Inferior parietal cortex (tissue), 1 donor: ENCODE measurements at regions not wholly inside any gene's neighbourhood (a gene's known extent, or its start where the extent isn't known, plus 50 kb on each side); places are given as distances from the start of the nearest gene placed in this dataset.
"Not testable (repeated sequence)": the region's sequence is repeated elsewhere in the genome, so short reads cannot be mapped to it uniquely, and the experiment has no call there.

ENCODE experiments used
- DNase-seq: peaks from one replicate; pipeline ENCODE4 v3.0.0-alpha.2; 2016; ENCODE audit errors: extremely low spot score

DNA sequence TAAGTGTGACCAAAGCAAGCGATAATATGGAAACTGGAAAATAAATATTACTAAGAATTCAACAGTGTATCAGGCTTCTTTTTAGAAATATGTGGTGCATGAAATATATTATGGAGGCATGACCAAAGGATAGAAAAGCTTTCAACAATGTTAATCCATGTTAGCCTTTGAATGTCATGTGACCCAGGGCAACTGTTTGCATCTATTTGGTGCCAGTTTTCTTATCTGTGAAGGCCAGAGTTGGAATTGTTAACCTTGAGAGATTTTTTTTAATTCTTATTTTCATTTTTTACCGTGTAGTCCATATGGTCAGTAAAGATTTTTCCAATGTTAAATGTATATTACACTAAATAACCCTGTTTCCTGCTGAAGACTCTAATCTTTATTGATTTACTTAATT, 411.1 kb downstream of the BCKDHB start:
- DNase-seq = no peak

DNA sequence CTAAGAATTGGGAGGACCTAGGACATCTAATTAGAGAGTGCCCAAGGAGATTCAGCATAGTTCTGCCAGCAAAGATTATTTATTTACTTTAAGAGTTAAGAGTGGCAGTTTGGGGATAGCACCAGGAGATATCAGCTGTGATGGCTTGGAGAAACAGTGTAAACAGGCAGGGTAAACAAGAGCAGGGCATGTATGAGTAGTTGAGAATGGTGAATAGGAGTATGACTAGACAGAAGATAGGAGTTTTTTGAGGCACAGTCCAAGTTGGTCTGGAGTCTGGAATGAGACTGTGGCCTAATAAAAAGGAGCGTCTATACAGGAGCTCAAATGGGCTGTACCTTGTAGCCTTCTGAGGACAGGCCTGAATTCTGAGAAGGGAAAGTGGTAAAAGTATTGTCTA, 404.1 kb downstream of the BCKDHB start:
- DNase-seq = not testable (repeated sequence)

DNA sequence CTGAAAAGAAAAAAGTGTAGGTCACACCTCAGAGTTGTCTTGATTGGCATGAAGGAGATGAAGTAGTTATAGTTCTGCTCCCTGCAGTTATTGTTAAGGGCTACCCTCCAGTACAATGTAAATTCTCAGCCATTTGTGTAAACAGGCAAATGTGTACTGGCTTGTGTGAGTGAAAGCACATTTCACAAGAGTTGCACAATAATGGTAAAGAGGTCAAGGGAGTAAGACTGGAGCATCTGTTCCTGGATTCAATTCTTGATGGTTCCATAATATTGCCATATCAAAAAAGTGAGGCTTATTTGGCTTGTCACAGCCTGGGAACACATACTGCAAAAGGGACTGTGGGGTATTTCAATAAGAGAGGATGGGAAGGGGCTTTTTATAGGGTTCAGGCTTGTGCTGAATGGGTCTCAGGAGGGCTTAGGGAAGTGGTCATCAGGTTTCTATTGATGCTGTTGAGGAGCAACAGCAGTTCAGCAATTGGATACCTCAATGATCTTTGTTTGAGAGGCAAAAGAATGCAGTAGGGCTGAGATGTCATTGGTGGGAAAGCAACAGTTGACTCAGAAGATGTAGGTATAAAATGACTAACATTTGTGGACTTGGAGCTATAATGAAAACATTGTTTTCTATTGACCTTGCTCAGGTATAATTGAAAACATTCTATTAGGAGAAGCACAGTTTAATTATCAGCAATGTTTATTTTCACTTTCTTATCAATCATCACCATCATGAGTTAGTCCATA, 402.6 kb downstream of the BCKDHB start:
- no peak for DNase-seq

DNA sequence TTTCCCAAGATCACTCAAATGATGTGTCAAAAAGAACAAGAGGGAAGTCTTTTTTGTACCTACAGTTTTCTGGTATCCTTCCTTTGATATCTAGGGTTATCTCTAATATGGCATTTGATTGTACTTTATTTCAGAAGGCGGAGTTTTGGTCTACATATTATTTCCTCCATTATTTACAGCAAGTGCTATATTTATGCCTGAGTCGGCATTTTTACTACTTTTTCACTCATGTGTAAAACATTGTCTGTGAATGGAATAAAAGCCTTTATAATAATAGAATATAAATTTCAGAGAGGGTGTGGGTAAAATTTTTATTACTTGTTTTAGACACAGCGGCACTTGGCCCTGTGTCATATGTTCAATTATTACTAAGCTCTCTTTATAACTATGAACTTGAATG, 398.4 kb downstream of the BCKDHB start:
- DNase-seq = no peak

DNA sequence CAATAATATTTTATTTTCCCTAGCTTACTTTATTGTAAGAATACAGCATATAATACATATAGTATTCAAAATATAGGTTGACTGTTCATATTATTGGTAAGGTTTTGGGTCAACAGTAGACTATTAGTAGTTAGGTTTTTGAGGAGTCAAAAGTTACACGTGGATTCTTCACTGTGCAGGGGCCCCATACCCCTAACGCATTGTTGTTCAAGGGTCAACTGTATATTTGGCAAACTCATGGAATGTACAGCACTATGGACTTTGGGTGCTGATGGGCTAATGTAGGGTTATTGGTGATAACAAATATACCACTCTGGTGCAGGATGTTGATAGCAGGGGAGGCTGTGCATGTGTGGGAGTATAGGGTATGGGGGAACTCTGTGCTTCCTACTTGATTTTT, 397.2 kb downstream of the BCKDHB start:
- no peak for DNase-seq

DNA sequence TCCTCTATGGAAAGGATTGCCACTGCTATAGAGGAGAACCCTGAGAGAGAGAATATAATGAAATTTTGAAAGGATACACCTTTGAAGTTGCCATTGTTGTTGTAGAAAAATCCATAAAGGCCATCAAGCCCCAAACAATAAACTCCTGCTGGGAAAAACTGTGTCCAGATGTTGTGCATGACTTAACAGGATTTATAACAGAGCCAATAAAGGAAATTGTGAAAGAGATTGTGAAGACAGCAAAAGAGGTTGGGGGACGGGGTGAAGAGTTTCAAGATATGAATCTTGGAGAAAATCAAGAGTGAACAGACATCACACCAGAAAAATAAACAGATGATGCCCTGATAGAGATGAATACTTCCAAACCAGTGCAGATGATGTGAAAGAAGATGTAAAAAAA, 396.4 kb downstream of the BCKDHB start:
- DNase-seq = no peak

DNA sequence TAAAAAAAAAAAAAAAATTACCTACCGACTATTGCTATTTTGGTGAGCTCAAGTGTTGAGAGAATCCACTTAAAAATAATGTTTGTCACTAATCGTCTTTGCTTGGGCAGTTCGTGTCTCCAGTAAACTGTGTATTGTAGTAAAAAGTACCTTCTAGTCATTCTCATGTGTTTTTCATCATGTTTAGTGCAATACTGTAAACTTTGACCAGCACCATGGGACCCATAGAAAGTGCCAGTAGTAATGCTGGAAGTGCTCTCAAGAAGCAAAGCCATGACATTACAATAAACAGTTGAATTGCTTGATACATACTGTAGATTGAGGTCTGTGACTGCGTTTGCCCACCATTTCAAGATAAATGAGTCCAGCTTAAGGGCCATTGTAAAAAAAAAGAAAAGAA, 395.2 kb downstream of the BCKDHB start:
- no peak for DNase-seq

DNA sequence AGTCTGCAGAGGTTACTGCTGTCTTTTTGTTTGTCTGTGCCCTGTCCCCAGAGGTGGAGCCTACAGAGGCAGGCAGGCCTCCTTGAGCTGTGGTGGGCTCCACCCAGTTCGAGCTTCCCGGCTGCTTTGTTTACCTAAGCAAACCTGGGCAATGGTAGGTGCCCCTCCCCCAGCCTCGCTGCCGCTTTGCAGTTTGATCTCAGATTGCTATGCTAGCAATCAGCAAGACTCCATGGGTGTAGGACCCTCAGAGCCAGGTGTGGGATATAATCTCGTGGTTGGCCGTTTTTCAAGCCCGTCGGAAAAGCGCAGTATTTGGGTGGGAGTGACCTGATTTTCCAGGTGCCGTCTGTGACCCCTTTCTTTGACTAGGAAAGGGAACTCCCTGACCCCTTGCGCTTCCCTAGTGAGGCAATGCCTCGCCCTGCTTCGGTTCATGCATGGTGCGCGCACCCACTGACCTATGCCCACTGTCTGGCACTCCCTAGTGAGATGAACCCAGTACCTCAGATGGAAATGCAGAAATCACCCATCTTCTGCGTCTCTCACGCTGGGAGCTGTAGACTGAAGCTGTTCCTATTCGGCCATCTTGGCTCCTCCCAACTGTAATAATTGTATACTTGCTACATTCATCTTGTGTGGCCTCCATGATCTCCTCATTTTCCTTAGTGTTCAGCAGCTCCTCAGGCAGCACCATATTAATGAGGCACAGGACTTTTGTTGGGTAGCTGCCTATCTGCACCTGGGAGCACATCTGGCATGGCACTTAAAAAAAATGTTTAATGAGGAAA, 391.4 kb downstream of the BCKDHB start:
- DNase-seq = not testable (repeated sequence)

DNA sequence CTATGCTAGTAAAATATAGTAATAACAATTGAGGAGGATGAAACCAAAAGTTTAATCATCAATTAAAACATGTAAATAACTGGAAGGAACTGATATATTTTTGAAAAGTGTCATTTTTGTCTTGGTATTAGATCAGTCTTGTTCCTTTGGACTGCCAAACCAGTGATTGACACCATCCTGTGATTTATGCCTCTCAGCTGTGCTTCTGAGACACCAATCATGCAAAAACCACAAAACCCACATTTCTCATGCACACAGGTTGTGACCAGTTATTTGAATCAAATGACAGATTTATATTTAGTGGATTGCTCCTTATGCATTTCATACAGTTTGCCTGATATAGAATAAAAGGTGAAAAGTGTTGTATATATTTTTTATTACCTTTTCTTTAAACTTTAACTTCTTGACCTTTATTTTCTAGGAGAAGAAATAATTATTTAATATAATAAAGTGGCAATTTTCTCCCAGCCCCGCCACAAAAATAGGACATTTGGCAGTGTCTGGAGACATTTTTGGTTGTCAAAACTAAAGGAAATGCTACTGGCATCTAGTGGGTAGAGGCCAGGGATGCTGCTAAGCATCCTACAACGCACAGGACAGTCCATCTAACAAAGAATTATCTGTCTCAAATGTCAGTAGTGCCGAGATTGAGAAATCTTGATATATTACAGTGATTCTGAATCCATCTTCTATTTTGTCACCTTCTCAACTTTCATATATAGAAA, 383.6 kb downstream of the BCKDHB start:
- no peak for DNase-seq

DNA sequence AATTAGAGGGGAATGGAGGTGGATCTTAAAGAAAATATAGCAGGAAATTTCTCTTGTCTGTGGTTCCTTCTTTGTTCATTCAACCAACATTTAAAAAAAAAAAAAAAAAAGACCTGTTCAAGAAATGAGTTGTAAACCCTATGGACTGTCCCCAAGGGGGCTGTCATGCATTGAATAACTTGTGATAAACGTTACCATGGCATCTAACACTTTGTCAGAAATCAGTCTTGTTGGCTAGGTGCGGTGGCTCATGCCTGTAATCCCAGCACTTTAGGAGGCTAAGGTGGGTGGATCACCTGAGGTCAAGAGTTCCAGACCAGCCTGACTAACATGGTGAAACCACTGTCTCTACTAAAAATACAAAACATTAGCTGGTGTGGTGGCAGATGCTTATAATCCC, 381.7 kb downstream of the BCKDHB start:
- no peak for DNase-seq

DNA sequence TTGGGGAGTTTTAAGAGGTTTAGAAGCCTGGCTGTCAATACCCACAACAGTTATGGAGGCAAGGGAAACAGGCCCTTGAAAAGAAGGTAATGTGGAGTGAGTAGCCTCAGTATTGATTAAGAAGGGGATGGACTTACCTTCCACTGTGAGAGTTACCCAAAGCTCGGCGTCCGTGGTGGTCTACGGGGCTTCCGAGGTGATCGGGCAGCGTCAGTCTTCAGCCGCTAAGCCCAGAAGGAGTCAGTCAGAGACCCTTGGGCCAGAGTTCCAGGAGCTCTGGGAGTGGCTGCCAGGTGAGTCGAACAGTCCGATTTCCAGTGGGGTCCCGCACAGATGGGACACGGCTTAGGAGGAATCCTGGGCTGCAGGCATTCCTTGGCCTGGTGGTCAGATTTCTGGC, 379.0 kb downstream of the BCKDHB start:
- DNase-seq = not testable (repeated sequence)

DNA sequence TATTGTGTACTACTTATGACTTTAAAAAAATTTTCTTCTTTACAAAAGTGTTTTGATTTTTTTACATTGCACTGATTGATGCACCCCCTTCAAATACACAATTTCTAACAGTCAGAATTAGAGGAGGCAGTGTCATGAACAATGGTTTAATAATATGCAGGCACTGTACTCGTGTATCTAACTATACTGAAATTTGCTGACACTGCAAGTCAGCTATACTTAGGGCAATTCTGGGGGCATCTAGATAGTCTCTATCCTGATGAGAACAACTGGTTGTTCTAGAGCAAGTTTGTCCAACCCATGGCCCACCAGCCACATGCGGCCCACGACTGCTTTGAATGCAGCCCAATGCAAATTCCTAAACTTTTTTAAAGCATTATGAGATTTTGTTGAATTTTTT, 375.6 kb downstream of the BCKDHB start:
- DNase-seq = no peak

DNA sequence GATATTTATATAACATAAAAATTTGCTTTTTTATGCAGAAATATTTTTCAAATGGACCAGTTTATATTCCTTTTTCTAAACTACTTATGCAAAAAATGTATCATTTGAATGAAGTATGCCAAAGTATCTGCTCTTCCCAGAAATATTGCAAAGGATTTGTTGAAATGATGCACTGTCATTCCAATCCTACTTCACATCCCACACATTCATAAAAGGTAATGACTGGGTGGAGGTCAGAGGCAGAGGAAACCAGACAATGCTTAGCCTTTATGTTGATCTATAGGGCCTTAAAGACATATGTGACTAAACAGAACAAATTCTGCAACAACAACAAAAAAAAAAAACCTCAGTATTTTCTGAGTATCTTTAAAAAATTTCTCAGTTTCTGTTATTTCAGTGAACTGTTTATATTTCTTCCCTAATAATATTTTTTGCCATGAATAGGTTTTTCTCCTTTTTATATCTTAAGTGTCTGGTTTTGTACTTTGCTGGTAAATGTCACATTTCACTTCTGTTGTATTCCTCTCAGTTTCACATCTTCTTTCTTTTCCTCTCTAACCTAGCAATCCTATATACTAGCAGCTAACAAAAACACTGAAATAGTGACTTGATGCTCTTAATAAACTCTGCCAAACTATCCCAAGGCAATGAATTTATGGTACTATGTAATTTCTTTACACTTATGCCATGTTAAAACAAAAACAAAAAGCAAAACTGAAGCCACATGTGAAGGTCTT, 374.1 kb downstream of the BCKDHB start:
- no peak for DNase-seq

DNA sequence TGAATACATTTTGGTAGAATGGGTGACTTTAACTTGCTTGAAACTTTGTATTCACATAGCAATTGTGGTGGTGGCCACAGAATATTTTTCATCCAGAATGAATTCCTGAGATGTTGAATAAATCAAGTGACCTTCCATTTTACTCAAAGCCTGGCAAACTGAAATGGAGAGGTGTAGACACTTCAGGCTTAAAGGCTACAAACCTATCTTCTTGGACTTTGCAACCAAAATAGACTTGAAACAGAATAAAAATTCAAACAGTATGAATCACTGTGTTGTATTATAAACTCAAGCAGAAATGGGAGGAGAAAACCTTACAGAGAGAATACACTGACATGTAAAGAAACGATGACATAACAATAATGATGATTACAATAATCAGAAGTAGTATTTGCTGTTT, 371.6 kb downstream of the BCKDHB start:
- DNase-seq = no peak

DNA sequence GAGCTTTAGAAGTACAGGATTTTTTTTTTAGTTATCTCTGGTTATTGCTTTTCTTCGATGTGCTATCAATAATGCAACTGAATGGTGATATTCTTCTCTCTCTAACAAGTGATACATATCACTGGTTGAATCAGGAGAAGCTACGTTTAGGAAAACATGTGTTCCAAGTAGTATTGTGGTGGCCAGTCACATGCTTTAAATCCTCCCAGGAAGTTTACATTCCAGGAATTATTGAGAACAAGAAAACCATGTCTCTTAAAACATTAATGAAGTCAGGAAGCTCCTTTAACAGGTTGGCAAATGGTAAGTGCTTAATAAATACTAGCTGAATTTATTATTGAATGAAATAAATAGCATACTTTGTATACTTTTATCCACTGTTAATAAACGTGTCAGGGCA, 371.1 kb downstream of the BCKDHB start:
- no peak for DNase-seq

DNA sequence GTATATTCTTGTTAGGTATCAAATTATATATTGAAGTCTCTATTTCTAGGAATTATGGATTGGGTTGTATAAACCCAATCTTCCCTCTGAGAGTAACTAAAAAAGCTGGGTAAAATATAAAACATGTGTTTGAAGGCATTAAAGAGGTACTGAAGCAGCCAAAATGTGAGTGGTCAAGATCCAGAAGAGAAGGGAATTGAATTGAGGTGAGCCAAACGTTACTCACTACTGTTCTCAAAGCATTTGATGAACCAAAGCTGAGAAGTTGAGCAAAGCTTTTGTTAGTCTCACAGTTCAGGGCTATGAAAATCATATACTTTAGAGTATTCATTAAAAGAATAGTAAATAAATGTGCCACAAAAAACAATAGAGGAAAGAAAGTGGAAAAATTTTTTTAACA, 365.8 kb downstream of the BCKDHB start:
- DNase-seq = no peak

DNA sequence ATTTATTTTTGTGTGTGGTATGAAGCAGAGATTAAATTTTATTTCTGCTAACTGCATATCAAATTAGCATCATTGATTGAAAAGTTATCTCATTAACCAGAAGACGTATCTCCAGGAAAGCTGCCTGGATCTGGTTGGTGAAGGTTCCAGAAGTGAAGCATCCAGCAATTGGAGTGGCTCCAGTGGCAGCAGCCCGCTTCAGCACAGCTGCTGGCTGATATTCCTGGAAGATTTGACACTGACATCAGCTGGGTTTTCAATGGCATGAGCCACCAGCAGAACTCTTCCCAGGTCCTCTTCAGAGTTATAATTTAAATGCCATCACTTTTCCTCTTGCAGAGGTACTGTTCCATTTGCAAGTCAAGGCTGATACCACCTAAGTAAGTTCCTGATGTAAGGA, 363.5 kb downstream of the BCKDHB start:
- DNase-seq = no peak

DNA sequence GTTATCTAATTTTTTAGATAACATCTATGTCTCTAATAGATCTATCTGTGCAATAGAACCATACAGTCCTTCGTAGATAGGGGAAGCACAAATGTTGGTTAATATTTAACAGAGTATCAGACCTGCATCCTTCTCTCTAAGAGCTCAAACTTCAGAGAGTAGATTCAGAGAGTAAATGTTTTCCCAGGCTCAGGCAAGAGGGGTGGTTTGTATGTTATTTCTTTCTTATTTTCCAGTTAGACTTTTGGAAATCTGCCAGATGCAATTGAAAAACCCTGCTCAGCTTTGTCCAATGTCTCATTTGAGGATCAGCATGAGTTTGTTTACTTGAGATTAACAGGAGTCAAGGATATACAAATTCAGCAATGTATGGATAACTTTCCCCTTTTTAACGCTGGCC, 361.9 kb downstream of the BCKDHB start:
- no peak for DNase-seq

DNA sequence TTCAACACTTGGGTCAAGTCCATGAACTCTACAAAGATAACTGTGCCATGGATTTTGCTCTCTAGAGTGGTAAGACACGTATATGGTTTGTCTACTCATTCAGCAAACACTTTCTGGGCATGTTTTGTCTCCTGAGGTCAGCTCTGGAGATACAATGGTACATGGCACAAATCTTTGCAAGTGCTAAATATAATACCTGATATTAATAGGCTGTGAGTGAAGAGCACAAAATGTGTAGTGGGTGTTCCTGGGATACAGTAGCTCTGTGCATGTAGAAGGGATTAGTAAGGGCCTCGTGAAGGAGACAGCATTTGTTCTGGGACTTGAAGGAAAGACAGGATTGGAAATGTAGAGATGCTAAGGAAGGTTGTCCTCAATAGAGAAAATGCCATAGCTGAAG, 360.9 kb downstream of the BCKDHB start:
- DNase-seq = no peak

DNA sequence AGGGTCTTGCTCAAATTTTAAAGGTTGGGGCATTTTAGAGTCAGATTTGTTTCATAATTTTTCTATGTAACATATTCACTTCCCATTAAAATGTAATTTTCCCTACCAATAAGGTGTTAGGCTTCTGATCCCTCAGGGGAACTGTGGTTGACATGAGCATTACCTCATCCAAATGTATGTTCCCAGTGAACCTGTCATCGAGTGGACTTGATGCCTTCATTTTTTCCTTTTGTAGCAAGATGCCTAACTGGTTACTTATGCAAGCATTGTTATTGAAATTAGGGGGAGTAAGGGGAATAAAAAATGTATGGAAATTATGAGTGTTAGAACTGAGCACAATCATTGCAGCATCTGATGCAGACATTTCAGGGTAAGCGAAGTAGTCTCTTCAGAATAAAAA, 360.5 kb downstream of the BCKDHB start:
- no peak for DNase-seq

DNA sequence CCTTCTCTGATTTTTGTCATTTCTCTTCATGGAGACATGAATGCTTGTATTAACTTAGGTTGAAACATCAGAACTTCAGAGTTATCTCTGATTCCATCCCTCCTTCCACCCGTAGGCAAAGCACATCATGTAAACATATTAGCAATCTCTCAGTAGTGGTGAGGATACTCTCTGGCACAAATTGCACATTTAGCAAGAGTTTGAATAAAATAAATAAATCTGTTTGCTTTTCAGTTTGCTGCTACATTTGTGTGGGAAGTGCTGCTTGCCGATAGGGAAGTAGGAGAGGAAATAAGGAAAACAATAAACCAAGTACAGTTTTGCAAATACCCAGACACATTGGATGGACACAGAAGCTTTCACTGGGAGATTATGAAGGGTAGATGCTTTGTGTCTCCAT, 359.0 kb downstream of the BCKDHB start:
- DNase-seq = no peak

DNA sequence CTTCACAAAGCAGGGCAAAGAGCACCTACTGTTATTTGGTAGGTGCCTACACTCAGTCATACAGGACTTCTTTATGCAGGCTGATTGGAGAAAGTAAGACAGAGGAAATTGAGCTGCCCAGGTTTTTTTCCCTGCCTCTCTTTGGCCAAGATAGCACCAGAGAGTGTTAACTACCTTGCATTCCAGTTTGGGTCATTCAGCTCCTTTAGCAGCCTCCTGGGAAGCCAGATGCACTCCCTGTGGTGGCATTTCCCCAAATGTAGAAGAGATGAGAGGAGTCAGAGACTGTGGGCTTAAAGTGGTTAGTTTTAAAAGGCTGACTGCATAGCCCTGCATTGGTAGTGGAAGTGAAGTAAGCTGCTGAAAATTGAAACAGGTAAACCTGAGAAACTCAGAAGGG, 358.4 kb downstream of the BCKDHB start:
- DNase-seq = no peak
